ENCODE measurements at regions not wholly inside any gene's neighbourhood (a gene's known extent, or its start where the extent isn't known, plus 50 kb on each side); places are given as distances from the start of the nearest gene placed in this dataset.
"Not testable (repeated sequence)": the region's sequence is repeated elsewhere in the genome, so short reads cannot be mapped to it uniquely, and the experiment has no call there.

DNA sequence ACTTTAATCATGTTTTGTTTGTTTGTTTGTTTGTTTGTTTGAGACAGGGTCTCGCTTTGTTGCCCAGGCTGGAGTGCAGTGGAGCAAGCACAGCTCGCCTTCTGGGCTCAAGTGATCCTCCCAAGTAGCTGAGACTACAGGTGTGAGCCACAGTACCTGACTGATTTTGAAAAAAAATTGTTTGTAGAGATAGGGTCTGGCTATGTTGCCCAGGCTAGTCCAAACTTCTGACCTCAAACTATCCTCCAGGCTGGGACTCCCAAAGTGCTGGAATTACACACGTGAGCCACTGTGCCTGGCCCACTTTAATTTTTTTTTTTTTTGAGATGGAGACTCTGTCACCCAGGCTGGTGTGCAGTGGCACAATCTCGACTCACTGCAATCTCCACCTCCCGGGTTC, 74.8 kb upstream of the CLDN5 start:
- no peak for DNase-seq
- Histone ChIP-seq H3K9me3 (ENCODE audit: control insufficient read depth, low read length) (no peaks in the 10 kb centered on the region), H3K4me1 (ENCODE audit: control insufficient read depth, insufficient read depth, low read length, poor library complexity, severe bottlenecking) (peaks cover 31% of the 10 kb centered on the region), H3K36me3 (ENCODE audit: control insufficient read depth, insufficient read depth, low read length) (no peaks in the 10 kb centered on the region), H3K27me3 (replicated peaks; ENCODE audit: control insufficient read depth, insufficient read depth, low read length, poor library complexity, severe bottlenecking) (no peaks in the 10 kb centered on the region), H3K27ac (ENCODE audit: insufficient read depth, low read length, poor library complexity, severe bottlenecking) (peak overlapping the region; percentile 67), H3K4me3 (ENCODE audit: insufficient read depth, low read depth, low read length, poor library complexity, severe bottlenecking) (no peak overlapping the region)

DNA sequence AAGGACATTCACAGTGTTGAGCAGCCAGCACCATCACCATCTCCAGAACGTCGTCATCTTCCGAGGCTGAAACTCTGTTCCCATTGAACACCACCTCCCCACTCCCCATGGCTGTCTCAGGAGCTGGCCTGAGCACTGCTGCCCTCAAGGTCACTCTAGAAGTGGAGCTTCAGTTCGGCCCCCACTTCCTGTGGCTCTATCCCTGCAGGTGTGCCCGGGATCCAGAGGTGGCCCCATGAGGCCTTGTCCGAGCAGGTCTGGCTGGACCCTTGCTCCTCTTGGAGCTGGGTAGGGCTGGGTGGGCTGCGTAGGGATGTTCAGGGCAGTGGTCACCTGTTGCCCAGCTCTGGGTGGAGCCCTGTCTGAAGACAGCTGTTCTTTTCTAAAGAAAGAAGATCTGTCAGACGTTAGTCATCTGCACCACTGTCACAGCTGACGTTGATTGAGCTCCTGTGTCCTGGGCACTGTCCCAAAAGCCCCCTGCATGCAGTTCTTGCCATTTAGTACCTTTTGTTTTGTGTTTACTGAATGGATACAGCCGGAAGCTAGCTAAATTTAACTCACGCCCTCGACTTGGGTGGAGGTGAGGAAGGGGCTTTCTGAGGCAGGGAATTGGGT, 75.5 kb upstream of the CLDN5 start:
- H3K27ac ChIP-seq (ENCODE audit: insufficient read depth, low read length, poor library complexity, severe bottlenecking) = no peak overlapping the region
- no peaks in the 10 kb centered on the region for H3K36me3 ChIP-seq (ENCODE audit: control insufficient read depth, insufficient read depth, low read length)
- no peaks in the 10 kb centered on the region for H3K27me3 ChIP-seq (replicated peaks; ENCODE audit: control insufficient read depth, insufficient read depth, low read length, poor library complexity, severe bottlenecking)
- H3K4me1 ChIP-seq (ENCODE audit: control insufficient read depth, insufficient read depth, low read length, poor library complexity, severe bottlenecking) = peaks cover 31% of the 10 kb centered on the region
- DNase-seq = no peak
- H3K9me3 ChIP-seq (ENCODE audit: control insufficient read depth, low read length) = no peaks in the 10 kb centered on the region
- H3K4me3 ChIP-seq (ENCODE audit: insufficient read depth, low read depth, low read length, poor library complexity, severe bottlenecking) = no peak overlapping the region

DNA sequence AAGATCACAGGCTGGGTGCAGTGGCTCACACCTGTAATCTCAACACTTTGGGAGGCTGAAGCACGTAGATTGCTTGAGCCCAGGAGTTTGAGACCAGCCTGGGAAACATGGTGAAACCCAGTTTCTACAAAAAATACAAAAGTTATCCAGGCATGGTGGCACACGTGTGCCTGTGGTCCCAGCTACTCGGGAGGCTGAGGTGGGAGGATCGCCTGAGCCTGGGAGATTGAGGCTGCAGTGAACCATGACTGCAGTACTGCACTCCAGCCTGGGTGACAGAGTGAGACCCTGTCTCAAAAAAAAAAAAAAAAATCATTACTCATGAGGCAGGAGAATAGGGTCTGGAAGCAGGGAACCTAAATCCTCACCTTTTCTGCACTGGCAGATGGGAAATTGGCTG, 79.1 kb upstream of the CLDN5 start:
- H3K27ac ChIP-seq (ENCODE audit: insufficient read depth, low read length, poor library complexity, severe bottlenecking); H3K36me3 ChIP-seq (ENCODE audit: control insufficient read depth, insufficient read depth, low read length); DNase-seq; H3K4me3 ChIP-seq (ENCODE audit: insufficient read depth, low read depth, low read length, poor library complexity, severe bottlenecking); H3K27me3 ChIP-seq (replicated peaks; ENCODE audit: control insufficient read depth, insufficient read depth, low read length, poor library complexity, severe bottlenecking); H3K9me3 ChIP-seq (ENCODE audit: control insufficient read depth, low read length): not testable (repeated sequence)
- H3K4me1 ChIP-seq (ENCODE audit: control insufficient read depth, insufficient read depth, low read length, poor library complexity, severe bottlenecking) = peaks cover 18% of the 10 kb centered on the region

GRCh38 chr22:19603767-19604166, 79.6 kb upstream of the CLDN5 start:
- H3K27me3 ChIP-seq (replicated peaks; ENCODE audit: control insufficient read depth, insufficient read depth, low read length, poor library complexity, severe bottlenecking) = no peaks in the 10 kb centered on the region
- peaks cover 14% of the 10 kb centered on the region for H3K4me1 ChIP-seq (ENCODE audit: control insufficient read depth, insufficient read depth, low read length, poor library complexity, severe bottlenecking)
- H3K4me3 ChIP-seq (ENCODE audit: insufficient read depth, low read depth, low read length, poor library complexity, severe bottlenecking) = no peak overlapping the region
- no peaks in the 10 kb centered on the region for H3K9me3 ChIP-seq (ENCODE audit: control insufficient read depth, low read length)
- no peaks in the 10 kb centered on the region for H3K36me3 ChIP-seq (ENCODE audit: control insufficient read depth, insufficient read depth, low read length)
- DNase-seq = no peak
- no peak overlapping the region for H3K27ac ChIP-seq (ENCODE audit: insufficient read depth, low read length, poor library complexity, severe bottlenecking)

GRCh38 chr22:19604711-19605268, 80.6 kb upstream of the CLDN5 start:
- no peaks in the 10 kb centered on the region for H3K9me3 ChIP-seq (ENCODE audit: control insufficient read depth, low read length)
- no peak overlapping the region for H3K27ac ChIP-seq (ENCODE audit: insufficient read depth, low read length, poor library complexity, severe bottlenecking)
- DNase-seq = no peak
- H3K27me3 ChIP-seq (replicated peaks; ENCODE audit: control insufficient read depth, insufficient read depth, low read length, poor library complexity, severe bottlenecking) = no peaks in the 10 kb centered on the region
- no peaks in the 10 kb centered on the region for H3K36me3 ChIP-seq (ENCODE audit: control insufficient read depth, insufficient read depth, low read length)
- no peak overlapping the region for H3K4me3 ChIP-seq (ENCODE audit: insufficient read depth, low read depth, low read length, poor library complexity, severe bottlenecking)
- peaks cover 6% of the 10 kb centered on the region for H3K4me1 ChIP-seq (ENCODE audit: control insufficient read depth, insufficient read depth, low read length, poor library complexity, severe bottlenecking)

GRCh38 chr22:19605508-19606331, 81.5 kb upstream of the CLDN5 start:
- Histone ChIP-seq H3K36me3 (ENCODE audit: control insufficient read depth, insufficient read depth, low read length) (no peaks in the 10 kb centered on the region), H3K4me1 (ENCODE audit: control insufficient read depth, insufficient read depth, low read length, poor library complexity, severe bottlenecking) (peaks cover 12% of the 10 kb centered on the region), H3K9me3 (ENCODE audit: control insufficient read depth, low read length) (no peaks in the 10 kb centered on the region), H3K4me3 (ENCODE audit: insufficient read depth, low read depth, low read length, poor library complexity, severe bottlenecking) (no peak overlapping the region), H3K27me3 (replicated peaks; ENCODE audit: control insufficient read depth, insufficient read depth, low read length, poor library complexity, severe bottlenecking) (no peaks in the 10 kb centered on the region), H3K27ac (ENCODE audit: insufficient read depth, low read length, poor library complexity, severe bottlenecking) (no peak overlapping the region)
- no peak for DNase-seq

GRCh38 chr22:19606332-19607191, 82.4 kb upstream of the CLDN5 start:
- no peaks in the 10 kb centered on the region for H3K27me3 ChIP-seq (replicated peaks; ENCODE audit: control insufficient read depth, insufficient read depth, low read length, poor library complexity, severe bottlenecking)
- H3K36me3 ChIP-seq (ENCODE audit: control insufficient read depth, insufficient read depth, low read length) = no peaks in the 10 kb centered on the region
- peak overlapping the region; percentile 51 for H3K27ac ChIP-seq (ENCODE audit: insufficient read depth, low read length, poor library complexity, severe bottlenecking)
- H3K9me3 ChIP-seq (ENCODE audit: control insufficient read depth, low read length) = no peaks in the 10 kb centered on the region
- H3K4me1 ChIP-seq (ENCODE audit: control insufficient read depth, insufficient read depth, low read length, poor library complexity, severe bottlenecking) = peaks cover 13% of the 10 kb centered on the region
- H3K4me3 ChIP-seq (ENCODE audit: insufficient read depth, low read depth, low read length, poor library complexity, severe bottlenecking) = no peak overlapping the region
- no peak for DNase-seq

DNA sequence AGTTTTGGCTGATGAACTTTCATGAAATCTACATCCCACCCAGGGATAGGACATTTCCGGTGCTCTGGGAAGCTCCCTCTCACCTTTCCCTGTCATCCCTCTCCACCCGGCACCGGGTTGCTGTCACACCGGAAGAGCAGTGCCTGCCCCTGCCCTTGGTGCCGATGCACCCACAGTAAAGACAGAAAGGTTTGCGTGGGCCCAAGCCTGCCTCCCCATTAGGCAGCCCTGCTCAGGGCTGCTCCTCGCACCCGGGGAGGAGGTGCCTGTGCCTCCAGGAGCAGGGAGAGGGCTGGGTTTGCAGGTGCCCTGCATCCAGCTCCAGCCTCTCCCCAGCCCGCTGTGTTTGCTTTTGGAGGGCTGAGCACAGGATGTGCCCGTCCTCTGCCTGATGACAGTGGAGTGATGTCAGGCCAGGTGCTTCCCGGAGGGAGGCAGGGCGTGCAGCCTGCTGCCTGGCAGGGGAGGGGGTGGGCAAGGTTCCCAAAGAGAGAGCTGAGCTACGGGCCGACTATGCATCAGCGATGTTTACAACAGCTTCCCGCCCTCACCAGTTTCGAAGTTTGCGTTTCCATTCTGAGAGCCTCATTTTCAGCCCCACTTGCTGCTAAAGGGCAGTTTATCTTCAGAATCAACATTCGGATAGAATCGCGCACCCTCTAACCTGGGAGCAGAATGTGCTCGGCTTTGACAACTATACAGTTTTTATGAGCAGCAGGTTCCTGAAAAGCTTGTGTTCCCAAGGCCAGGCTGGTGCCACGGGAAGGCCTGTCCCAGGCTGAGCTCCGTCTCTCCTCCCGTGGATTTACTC, 83.2 kb upstream of the CLDN5 start:
- H3K9me3 ChIP-seq (ENCODE audit: control insufficient read depth, low read length) = no peaks in the 10 kb centered on the region
- H3K27ac ChIP-seq (ENCODE audit: insufficient read depth, low read length, poor library complexity, severe bottlenecking) = peak overlapping the region; percentile 51
- DNase-seq = no peak
- H3K4me1 ChIP-seq (ENCODE audit: control insufficient read depth, insufficient read depth, low read length, poor library complexity, severe bottlenecking) = peaks cover 13% of the 10 kb centered on the region
- no peaks in the 10 kb centered on the region for H3K27me3 ChIP-seq (replicated peaks; ENCODE audit: control insufficient read depth, insufficient read depth, low read length, poor library complexity, severe bottlenecking)
- peak overlapping the region; percentile 16 for H3K4me3 ChIP-seq (ENCODE audit: insufficient read depth, low read depth, low read length, poor library complexity, severe bottlenecking)
- no peaks in the 10 kb centered on the region for H3K36me3 ChIP-seq (ENCODE audit: control insufficient read depth, insufficient read depth, low read length)

GRCh38 chr22:19608003-19608690, 83.9 kb upstream of the CLDN5 start:
- Histone ChIP-seq H3K36me3 (ENCODE audit: control insufficient read depth, insufficient read depth, low read length) (no peaks in the 10 kb centered on the region), H3K9me3 (ENCODE audit: control insufficient read depth, low read length) (no peaks in the 10 kb centered on the region), H3K4me3 (ENCODE audit: insufficient read depth, low read depth, low read length, poor library complexity, severe bottlenecking) (no peak overlapping the region), H3K4me1 (ENCODE audit: control insufficient read depth, insufficient read depth, low read length, poor library complexity, severe bottlenecking) (peaks cover 13% of the 10 kb centered on the region), H3K27me3 (replicated peaks; ENCODE audit: control insufficient read depth, insufficient read depth, low read length, poor library complexity, severe bottlenecking) (no peaks in the 10 kb centered on the region), H3K27ac (ENCODE audit: insufficient read depth, low read length, poor library complexity, severe bottlenecking) (no peak overlapping the region)
- DNase-seq = no peak
